ENCODE measurements at regions not wholly inside any gene's neighbourhood (a gene's known extent, or its start where the extent isn't known, plus 50 kb on each side); places are given as distances from the start of the nearest gene placed in this dataset.

- TF ChIP-seq, protein P1, sequence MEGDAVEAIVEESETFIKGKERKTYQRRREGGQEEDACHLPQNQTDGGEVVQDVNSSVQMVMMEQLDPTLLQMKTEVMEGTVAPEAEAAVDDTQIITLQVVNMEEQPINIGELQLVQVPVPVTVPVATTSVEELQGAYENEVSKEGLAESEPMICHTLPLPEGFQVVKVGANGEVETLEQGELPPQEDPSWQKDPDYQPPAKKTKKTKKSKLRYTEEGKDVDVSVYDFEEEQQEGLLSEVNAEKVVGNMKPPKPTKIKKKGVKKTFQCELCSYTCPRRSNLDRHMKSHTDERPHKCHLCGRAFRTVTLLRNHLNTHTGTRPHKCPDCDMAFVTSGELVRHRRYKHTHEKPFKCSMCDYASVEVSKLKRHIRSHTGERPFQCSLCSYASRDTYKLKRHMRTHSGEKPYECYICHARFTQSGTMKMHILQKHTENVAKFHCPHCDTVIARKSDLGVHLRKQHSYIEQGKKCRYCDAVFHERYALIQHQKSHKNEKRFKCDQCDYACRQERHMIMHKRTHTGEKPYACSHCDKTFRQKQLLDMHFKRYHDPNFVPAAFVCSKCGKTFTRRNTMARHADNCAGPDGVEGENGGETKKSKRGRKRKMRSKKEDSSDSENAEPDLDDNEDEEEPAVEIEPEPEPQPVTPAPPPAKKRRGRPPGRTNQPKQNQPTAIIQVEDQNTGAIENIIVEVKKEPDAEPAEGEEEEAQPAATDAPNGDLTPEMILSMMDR (IDR thresholded peaks at IDR 0.05 in 8 of 11, conservative IDR thresholded peaks at IDR 0.05 in 3 of 11), result no peak
- TF ChIP-seq POLR2A (IDR thresholded peaks at IDR 0.05) (no peak), POLR2AphosphoS5 (IDR thresholded peaks at IDR 0.05) (no peak)
These were observed 229.1 kb downstream of the IRX2 start for GRCh38 chr5:2522372-2522771.

Measured in spleen (tissue), 7 donors.